ENCODE measurements at regions not wholly inside any gene's neighbourhood (a gene's known extent, or its start where the extent isn't known, plus 50 kb on each side); places are given as distances from the start of the nearest gene placed in this dataset.

DNA sequence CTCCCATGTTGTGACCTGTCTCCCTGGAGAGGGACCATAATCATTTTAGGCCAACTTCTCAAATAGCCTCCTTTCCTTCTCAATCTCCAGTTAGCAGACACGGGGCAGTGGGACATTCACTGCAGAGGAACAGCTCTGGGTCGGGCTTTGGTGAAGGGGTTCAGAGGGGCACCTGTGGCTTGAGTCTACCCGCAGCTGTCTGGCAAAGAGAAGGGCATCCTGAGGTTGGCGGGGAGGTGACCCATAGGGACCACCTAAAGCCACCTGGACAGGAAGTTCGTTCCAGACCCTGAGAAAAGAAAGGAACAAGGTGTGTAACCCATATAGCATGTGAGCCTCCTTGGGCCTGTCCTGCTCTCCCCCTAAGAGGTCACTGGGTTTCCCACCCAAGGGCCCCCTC lies 155.0 kb downstream of the OAT start:
- Mint-ChIP-seq H3K9me3 (no peaks in the 10 kb centered on the region), H3K27ac (no peak overlapping the region), H3K4me1 (no peaks in the 10 kb centered on the region), H3K4me3 (no peak overlapping the region), H3K36me3 (ENCODE audit: low read depth) (no peaks in the 10 kb centered on the region), H3K27me3 (ENCODE audit: insufficient read depth, low read depth, poor library complexity) (no peaks in the 10 kb centered on the region)
- TF ChIP-seq, protein P1, sequence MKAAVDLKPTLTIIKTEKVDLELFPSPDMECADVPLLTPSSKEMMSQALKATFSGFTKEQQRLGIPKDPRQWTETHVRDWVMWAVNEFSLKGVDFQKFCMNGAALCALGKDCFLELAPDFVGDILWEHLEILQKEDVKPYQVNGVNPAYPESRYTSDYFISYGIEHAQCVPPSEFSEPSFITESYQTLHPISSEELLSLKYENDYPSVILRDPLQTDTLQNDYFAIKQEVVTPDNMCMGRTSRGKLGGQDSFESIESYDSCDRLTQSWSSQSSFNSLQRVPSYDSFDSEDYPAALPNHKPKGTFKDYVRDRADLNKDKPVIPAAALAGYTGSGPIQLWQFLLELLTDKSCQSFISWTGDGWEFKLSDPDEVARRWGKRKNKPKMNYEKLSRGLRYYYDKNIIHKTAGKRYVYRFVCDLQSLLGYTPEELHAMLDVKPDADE (IDR thresholded peaks at IDR 0.05) = no peak
- TF ChIP-seq ZNF114 (CRISPR knock-in tag; IDR thresholded peaks at IDR 0.05) (no peak), EZH2phosphoT487 (IDR thresholded peaks at IDR 0.05; ENCODE audit: unreplicated experiment) (no peak), CREB1 (CRISPR knock-in tag; IDR thresholded peaks at IDR 0.05; ENCODE audit: low read depth) (no peak)
- no peaks in the 10 kb centered on the region for H3K9me2 ChIP-seq (ENCODE audit: insufficient read depth)
- H3K27me3 ChIP-seq (ENCODE audit: insufficient read depth) = no peaks in the 10 kb centered on the region
- no peaks in the 10 kb centered on the region for H4K20me1 ChIP-seq (replicated peaks; ENCODE audit: insufficient read depth)
- no peak overlapping the region for H3K27ac ChIP-seq (ENCODE audit: low read depth)
- no peak for DNase-seq (ENCODE audit: low spot score)
- H3K36me3 ChIP-seq (ENCODE audit: insufficient read depth) = no peaks in the 10 kb centered on the region
- H3K4me2 ChIP-seq = no peak overlapping the region
- H3K4me1 ChIP-seq (ENCODE audit: insufficient read depth) = no peaks in the 10 kb centered on the region
- H2AFZ ChIP-seq = no peak overlapping the region
- no peak overlapping the region for H3K4me3 ChIP-seq
- H3K79me2 ChIP-seq (replicated peaks; ENCODE audit: insufficient read depth) = no peaks in the 10 kb centered on the region
- no peak for ATAC-seq
- no peaks in the 10 kb centered on the region for H3F3A ChIP-seq (replicated peaks; ENCODE audit: low read depth)

DNA sequence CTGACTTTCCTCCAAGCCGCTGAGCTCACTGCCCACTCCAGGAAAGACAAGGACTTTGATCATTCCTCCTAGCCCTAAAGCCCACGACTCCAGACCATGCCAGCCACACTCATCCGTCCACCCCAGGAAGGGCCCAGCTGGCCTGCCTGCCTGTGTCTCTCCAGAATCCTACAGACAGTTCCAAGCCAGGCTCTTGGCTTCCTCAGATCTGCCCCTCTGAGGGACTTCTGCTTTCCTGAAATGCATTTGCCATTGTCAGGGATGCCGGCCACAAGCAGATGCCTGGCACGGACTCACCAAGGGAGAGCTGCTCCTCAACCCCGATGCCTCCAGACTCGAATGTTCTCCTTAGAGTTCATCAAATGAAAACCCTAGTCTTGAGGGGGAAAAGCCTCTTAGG lies 155.8 kb downstream of the OAT start:
- Mint-ChIP-seq H3K9me3 (no peaks in the 10 kb centered on the region), H3K4me1 (no peaks in the 10 kb centered on the region), H3K27me3 (ENCODE audit: insufficient read depth, low read depth, poor library complexity) (no peaks in the 10 kb centered on the region), H3K27ac (no peak overlapping the region), H3K36me3 (ENCODE audit: low read depth) (no peaks in the 10 kb centered on the region), H3K4me3 (no peak overlapping the region)
- no peak overlapping the region for H2AFZ ChIP-seq
- H3K27me3 ChIP-seq (ENCODE audit: insufficient read depth) = no peaks in the 10 kb centered on the region
- H3K4me3 ChIP-seq = no peak overlapping the region
- no peaks in the 10 kb centered on the region for H3F3A ChIP-seq (replicated peaks; ENCODE audit: low read depth)
- no peak for DNase-seq (ENCODE audit: low spot score)
- no peak overlapping the region for H3K4me2 ChIP-seq
- no peak for ATAC-seq
- H3K27ac ChIP-seq (ENCODE audit: low read depth) = no peak overlapping the region
- no peaks in the 10 kb centered on the region for H3K79me2 ChIP-seq (replicated peaks; ENCODE audit: insufficient read depth)
- H3K4me1 ChIP-seq (ENCODE audit: insufficient read depth) = no peaks in the 10 kb centered on the region
- H3K36me3 ChIP-seq (ENCODE audit: insufficient read depth) = no peaks in the 10 kb centered on the region
- no peaks in the 10 kb centered on the region for H3K9me2 ChIP-seq (ENCODE audit: insufficient read depth)
- no peaks in the 10 kb centered on the region for H4K20me1 ChIP-seq (replicated peaks; ENCODE audit: insufficient read depth)
- TF ChIP-seq, protein P2, sequence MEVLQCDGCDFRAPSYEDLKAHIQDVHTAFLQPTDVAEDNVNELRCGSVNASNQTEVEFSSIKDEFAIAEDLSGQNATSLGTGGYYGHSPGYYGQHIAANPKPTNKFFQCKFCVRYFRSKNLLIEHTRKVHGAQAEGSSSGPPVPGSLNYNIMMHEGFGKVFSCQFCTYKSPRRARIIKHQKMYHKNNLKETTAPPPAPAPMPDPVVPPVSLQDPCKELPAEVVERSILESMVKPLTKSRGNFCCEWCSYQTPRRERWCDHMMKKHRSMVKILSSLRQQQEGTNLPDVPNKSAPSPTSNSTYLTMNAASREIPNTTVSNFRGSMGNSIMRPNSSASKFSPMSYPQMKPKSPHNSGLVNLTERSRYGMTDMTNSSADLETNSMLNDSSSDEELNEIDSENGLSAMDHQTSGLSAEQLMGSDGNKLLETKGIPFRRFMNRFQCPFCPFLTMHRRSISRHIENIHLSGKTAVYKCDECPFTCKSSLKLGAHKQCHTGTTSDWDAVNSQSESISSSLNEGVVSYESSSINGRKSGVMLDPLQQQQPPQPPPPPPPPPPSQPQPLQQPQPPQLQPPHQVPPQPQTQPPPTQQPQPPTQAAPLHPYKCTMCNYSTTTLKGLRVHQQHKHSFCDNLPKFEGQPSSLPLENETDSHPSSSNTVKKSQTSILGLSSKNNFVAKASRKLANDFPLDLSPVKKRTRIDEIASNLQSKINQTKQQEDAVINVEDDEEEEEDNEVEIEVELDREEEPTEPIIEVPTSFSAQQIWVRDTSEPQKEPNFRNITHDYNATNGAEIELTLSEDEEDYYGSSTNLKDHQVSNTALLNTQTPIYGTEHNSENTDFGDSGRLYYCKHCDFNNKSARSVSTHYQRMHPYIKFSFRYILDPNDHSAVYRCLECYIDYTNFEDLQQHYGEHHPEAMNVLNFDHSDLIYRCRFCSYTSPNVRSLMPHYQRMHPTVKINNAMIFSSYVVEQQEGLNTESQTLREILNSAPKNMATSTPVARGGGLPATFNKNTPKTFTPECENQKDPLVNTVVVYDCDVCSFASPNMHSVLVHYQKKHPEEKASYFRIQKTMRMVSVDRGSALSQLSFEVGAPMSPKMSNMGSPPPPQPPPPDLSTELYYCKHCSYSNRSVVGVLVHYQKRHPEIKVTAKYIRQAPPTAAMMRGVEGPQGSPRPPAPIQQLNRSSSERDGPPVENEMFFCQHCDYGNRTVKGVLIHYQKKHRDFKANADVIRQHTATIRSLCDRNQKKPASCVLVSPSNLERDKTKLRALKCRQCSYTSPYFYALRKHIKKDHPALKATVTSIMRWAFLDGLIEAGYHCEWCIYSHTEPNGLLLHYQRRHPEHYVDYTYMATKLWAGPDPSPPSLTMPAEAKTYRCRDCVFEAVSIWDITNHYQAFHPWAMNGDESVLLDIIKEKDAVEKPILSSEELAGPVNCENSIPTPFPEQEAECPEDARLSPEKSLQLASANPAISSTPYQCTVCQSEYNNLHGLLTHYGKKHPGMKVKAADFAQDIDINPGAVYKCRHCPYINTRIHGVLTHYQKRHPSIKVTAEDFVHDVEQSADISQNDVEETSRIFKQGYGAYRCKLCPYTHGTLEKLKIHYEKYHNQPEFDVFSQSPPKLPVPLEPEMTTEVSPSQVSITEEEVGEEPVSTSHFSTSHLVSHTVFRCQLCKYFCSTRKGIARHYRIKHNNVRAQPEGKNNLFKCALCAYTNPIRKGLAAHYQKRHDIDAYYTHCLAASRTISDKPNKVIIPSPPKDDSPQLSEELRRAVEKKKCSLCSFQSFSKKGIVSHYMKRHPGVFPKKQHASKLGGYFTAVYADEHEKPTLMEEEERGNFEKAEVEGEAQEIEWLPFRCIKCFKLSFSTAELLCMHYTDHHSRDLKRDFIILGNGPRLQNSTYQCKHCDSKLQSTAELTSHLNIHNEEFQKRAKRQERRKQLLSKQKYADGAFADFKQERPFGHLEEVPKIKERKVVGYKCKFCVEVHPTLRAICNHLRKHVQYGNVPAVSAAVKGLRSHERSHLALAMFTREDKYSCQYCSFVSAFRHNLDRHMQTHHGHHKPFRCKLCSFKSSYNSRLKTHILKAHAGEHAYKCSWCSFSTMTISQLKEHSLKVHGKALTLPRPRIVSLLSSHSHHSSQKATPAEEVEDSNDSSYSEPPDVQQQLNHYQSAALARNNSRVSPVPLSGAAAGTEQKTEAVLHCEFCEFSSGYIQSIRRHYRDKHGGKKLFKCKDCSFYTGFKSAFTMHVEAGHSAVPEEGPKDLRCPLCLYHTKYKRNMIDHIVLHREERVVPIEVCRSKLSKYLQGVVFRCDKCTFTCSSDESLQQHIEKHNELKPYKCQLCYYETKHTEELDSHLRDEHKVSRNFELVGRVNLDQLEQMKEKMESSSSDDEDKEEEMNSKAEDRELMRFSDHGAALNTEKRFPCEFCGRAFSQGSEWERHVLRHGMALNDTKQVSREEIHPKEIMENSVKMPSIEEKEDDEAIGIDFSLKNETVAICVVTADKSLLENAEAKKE (CRISPR knock-in tag; IDR thresholded peaks at IDR 0.05) = no peak
- TF ChIP-seq EZH2phosphoT487 (IDR thresholded peaks at IDR 0.05; ENCODE audit: unreplicated experiment) (no peak), CREB1 (CRISPR knock-in tag; IDR thresholded peaks at IDR 0.05; ENCODE audit: low read depth) (no peak), POLR2AphosphoS5 (IDR thresholded peaks at IDR 0.05; ENCODE audit: low read depth) (no peak)
- TF ChIP-seq, protein P1 (IDR thresholded peaks at IDR 0.05) = no peak
- TF ChIP-seq, protein P3, sequence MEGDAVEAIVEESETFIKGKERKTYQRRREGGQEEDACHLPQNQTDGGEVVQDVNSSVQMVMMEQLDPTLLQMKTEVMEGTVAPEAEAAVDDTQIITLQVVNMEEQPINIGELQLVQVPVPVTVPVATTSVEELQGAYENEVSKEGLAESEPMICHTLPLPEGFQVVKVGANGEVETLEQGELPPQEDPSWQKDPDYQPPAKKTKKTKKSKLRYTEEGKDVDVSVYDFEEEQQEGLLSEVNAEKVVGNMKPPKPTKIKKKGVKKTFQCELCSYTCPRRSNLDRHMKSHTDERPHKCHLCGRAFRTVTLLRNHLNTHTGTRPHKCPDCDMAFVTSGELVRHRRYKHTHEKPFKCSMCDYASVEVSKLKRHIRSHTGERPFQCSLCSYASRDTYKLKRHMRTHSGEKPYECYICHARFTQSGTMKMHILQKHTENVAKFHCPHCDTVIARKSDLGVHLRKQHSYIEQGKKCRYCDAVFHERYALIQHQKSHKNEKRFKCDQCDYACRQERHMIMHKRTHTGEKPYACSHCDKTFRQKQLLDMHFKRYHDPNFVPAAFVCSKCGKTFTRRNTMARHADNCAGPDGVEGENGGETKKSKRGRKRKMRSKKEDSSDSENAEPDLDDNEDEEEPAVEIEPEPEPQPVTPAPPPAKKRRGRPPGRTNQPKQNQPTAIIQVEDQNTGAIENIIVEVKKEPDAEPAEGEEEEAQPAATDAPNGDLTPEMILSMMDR (conservative IDR thresholded peaks at IDR 0.05; ENCODE audit: low read depth in 2 of 2) = no peak
- TF ChIP-seq, protein P4, sequence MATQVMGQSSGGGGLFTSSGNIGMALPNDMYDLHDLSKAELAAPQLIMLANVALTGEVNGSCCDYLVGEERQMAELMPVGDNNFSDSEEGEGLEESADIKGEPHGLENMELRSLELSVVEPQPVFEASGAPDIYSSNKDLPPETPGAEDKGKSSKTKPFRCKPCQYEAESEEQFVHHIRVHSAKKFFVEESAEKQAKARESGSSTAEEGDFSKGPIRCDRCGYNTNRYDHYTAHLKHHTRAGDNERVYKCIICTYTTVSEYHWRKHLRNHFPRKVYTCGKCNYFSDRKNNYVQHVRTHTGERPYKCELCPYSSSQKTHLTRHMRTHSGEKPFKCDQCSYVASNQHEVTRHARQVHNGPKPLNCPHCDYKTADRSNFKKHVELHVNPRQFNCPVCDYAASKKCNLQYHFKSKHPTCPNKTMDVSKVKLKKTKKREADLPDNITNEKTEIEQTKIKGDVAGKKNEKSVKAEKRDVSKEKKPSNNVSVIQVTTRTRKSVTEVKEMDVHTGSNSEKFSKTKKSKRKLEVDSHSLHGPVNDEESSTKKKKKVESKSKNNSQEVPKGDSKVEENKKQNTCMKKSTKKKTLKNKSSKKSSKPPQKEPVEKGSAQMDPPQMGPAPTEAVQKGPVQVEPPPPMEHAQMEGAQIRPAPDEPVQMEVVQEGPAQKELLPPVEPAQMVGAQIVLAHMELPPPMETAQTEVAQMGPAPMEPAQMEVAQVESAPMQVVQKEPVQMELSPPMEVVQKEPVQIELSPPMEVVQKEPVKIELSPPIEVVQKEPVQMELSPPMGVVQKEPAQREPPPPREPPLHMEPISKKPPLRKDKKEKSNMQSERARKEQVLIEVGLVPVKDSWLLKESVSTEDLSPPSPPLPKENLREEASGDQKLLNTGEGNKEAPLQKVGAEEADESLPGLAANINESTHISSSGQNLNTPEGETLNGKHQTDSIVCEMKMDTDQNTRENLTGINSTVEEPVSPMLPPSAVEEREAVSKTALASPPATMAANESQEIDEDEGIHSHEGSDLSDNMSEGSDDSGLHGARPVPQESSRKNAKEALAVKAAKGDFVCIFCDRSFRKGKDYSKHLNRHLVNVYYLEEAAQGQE (IDR thresholded peaks at IDR 0.05; ENCODE audit: unreplicated experiment) = no peak
